Ectodermal cell (in vitro differentiated cells): ENCODE measurements at regions not wholly inside any gene's neighbourhood (a gene's known extent, or its start where the extent isn't known, plus 50 kb on each side); places are given as distances from the start of the nearest gene placed in this dataset.
"Not testable (repeated sequence)": the region's sequence is repeated elsewhere in the genome, so short reads cannot be mapped to it uniquely, and the experiment has no call there.

ENCODE experiments used
- H3K27ac ChIP-seq: 2 replicates; pipeline ENCODE4 v1.7.0; 2013; ENCODE audit warnings: mild to moderate bottlenecking, low read depth, low read length; ENCODE audit not compliant: insufficient read depth, poor library complexity, severe bottlenecking
- H3K27me3 ChIP-seq: 2 replicates; pipeline ENCODE4 v1.7.0; 2013; ENCODE audit warnings: mild to moderate bottlenecking, low read length; ENCODE audit not compliant: insufficient read depth, control insufficient read depth, poor library complexity, severe bottlenecking
- H3K36me3 ChIP-seq: one replicate; pipeline ENCODE4 v1.7.0; 2013; ENCODE audit warnings: low read length; ENCODE audit not compliant: control insufficient read depth, insufficient read depth
- H3K4me1 ChIP-seq: one replicate; pipeline ENCODE4 v1.7.0; 2013; ENCODE audit warnings: low read length; ENCODE audit not compliant: control insufficient read depth, insufficient read depth
- H3K4me3 ChIP-seq: 2 replicates; pipeline ENCODE4 v1.7.0; 2013; ENCODE audit warnings: low read depth, low read length, control low read depth; ENCODE audit not compliant: insufficient read depth
- H3K9me3 ChIP-seq: 2 replicates; pipeline ENCODE4 v1.7.0; 2013; ENCODE audit warnings: mild to moderate bottlenecking, low read length, moderate library complexity; ENCODE audit not compliant: control insufficient read depth
- WGBS, 2 experiments: methylation state at CpG; one replicate each; pipeline ENCODE4 v1.1.7; 2013; ENCODE audit warnings: missing lambda C conversion rate in 2 of 2; 5-methylcytosine and 5-hydroxymethylcytosine counted together

- H3K4me3 ChIP-seq, result no peak overlapping the region
- WGBS, 2 experiments, result 81 to 82% methylated on average over 8 of the region's 8 CpGs
- no peaks in the 10 kb centered on the region for H3K9me3 ChIP-seq
- H3K27me3 ChIP-seq, result no peaks in the 10 kb centered on the region
- H3K4me1 ChIP-seq, result no peaks in the 10 kb centered on the region
- no peak overlapping the region for H3K27ac ChIP-seq
- H3K36me3 ChIP-seq, result no peaks in the 10 kb centered on the region
Measured at GRCh38 chr6:168796106-168796505, 355.1 kb downstream of the SMOC2 start.

GRCh38 chr6:168795611-168796010 is 354.6 kb downstream of the SMOC2 start:
- H3K9me3 ChIP-seq, H3K36me3 ChIP-seq, H3K27me3 ChIP-seq, H3K27ac ChIP-seq, H3K4me1 ChIP-seq, H3K4me3 ChIP-seq: not testable (repeated sequence)
- WGBS, 2 experiments, result 92% methylated on average over 5 of the region's 12 CpGs

GRCh38 chr6:168794491-168794890 is 353.5 kb downstream of the SMOC2 start:
- WGBS, 2 experiments, result 86 to 92% methylated on average over 9 to 12 of the region's 12 CpGs
- no peaks in the 10 kb centered on the region for H3K36me3 ChIP-seq
- H3K4me3 ChIP-seq, result no peak overlapping the region
- no peaks in the 10 kb centered on the region for H3K9me3 ChIP-seq
- H3K4me1 ChIP-seq, result no peaks in the 10 kb centered on the region
- H3K27ac ChIP-seq, result no peak overlapping the region
- no peaks in the 10 kb centered on the region for H3K27me3 ChIP-seq

DNA sequence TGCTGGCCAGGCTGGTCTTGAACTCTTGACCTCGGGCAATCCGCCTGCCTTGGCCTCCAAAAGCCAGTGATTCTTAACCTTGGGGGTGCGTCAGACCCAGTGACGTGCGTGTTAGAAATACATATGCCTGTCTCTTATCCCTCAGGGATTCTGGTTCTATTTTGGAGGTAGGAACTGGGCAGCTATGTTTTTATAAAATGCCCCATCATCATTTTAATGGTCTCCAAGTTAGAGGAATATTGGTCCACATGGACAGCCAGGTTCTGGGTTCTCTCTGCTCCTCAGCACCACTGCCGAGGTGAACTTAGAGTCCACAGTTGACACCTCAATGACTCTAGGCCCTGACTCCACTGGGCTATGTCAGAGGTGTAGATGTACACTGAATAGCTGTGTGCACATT is 352.7 kb downstream of the SMOC2 start:
- WGBS, 2 experiments, result 85 to 87% methylated on average over 6 of the region's 6 CpGs
- no peaks in the 10 kb centered on the region for H3K4me1 ChIP-seq
- H3K27me3 ChIP-seq, result no peaks in the 10 kb centered on the region
- no peak overlapping the region for H3K27ac ChIP-seq
- H3K9me3 ChIP-seq, result no peaks in the 10 kb centered on the region
- H3K36me3 ChIP-seq, result no peaks in the 10 kb centered on the region
- H3K4me3 ChIP-seq, result no peak overlapping the region

DNA sequence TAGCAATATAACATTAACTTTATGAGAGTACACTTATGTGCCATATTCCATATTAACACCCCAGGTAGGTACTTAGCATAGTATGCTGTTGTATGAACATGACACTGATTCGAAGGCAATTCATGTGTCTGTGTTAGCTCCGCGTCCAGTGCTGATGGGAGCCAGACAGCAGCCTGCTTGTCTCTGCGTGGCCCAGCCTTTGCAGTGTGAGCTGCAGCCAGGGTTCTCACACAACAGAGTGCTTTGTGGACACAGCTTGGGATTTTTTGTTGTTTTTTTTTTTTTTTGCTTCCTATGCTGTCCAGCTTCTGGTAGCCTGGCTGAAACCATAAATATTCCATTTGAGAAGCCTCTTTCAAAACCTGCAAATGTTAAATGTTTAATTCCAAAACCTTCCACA is 350.9 kb downstream of the SMOC2 start:
- WGBS, 2 experiments, result 97 to 98% methylated on average over 4 of the region's 4 CpGs
- Histone ChIP-seq H3K9me3 (no peaks in the 10 kb centered on the region), H3K27ac (no peak overlapping the region), H3K27me3 (no peaks in the 10 kb centered on the region), H3K36me3 (no peaks in the 10 kb centered on the region), H3K4me3 (no peak overlapping the region), H3K4me1 (no peaks in the 10 kb centered on the region)

DNA sequence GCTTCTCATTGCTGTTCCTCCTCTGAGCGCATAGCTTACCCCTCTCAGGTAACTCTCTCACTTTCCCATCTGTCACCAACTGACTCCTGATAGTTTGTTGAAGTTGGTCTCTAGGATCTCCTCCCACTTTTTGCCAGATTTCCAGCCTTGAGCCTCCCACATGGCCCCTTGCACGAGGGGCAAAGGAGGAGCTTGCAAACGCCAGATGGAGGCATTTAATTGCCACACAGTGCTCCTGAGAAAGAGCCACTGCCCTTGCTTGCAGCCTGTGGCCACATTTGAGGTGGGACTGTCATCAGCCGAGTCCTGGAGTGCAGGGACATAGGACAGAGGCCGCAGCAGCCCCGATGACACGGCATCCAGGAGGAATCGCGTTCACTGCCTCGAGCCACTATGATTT is 348.7 kb downstream of the SMOC2 start:
- Histone ChIP-seq H3K9me3 (no peaks in the 10 kb centered on the region), H3K4me1 (no peaks in the 10 kb centered on the region), H3K27me3 (no peaks in the 10 kb centered on the region), H3K36me3 (no peaks in the 10 kb centered on the region), H3K4me3 (no peak overlapping the region), H3K27ac (no peak overlapping the region)
- WGBS, 2 experiments, result 88 to 91% methylated on average over 10 of the region's 10 CpGs

GRCh38 chr6:168785720-168786511 is 344.9 kb downstream of the SMOC2 start:
- 92 to 95% methylated on average over 9 to 10 of the region's 10 CpGs for WGBS, 2 experiments
- Histone ChIP-seq H3K9me3 (no peaks in the 10 kb centered on the region), H3K36me3 (no peaks in the 10 kb centered on the region), H3K4me3 (no peak overlapping the region), H3K27ac (no peak overlapping the region), H3K4me1 (no peaks in the 10 kb centered on the region), H3K27me3 (no peaks in the 10 kb centered on the region)

DNA sequence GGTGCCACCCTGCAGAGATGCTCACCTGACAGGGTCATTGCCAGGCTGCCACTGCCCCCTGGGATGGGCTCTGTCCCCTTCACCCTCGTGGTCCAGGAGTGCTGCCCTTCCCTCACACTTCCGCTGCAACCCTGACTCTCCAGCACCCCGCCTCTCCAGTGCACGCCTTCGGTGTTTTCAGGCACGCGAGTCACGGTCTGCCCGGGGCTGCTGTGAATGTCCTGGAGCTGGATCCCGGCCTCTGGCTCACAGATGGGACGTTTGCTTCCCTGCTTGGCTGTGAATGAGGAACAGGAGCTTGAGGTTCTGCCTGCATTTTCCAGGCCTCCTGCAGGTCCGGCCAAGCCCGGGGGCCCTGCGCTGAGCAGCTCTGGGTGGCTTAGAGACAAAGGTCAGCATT is 343.4 kb downstream of the SMOC2 start:
- H3K27me3 ChIP-seq, result no peaks in the 10 kb centered on the region
- no peaks in the 10 kb centered on the region for H3K4me1 ChIP-seq
- no peaks in the 10 kb centered on the region for H3K9me3 ChIP-seq
- no peak overlapping the region for H3K27ac ChIP-seq
- WGBS, 2 experiments, result 90 to 94% methylated on average over 14 of the region's 14 CpGs
- H3K4me3 ChIP-seq, result no peak overlapping the region
- H3K36me3 ChIP-seq, result no peaks in the 10 kb centered on the region

GRCh38 chr6:168783720-168784119 is 342.7 kb downstream of the SMOC2 start:
- Histone ChIP-seq H3K9me3 (no peaks in the 10 kb centered on the region), H3K36me3 (no peaks in the 10 kb centered on the region), H3K27me3 (no peaks in the 10 kb centered on the region), H3K4me3 (no peak overlapping the region), H3K27ac (no peak overlapping the region), H3K4me1 (no peaks in the 10 kb centered on the region)
- WGBS, 2 experiments, result 91 to 94% methylated on average over 11 of the region's 11 CpGs

- H3K36me3 ChIP-seq, result no peaks in the 10 kb centered on the region
- no peak overlapping the region for H3K4me3 ChIP-seq
- WGBS, 2 experiments, result 89% methylated on average over 18 of the region's 18 CpGs
- H3K27ac ChIP-seq, result no peak overlapping the region
- no peaks in the 10 kb centered on the region for H3K4me1 ChIP-seq
- no peaks in the 10 kb centered on the region for H3K27me3 ChIP-seq
- no peaks in the 10 kb centered on the region for H3K9me3 ChIP-seq
Measured at GRCh38 chr6:168782187-168782751, 341.3 kb downstream of the SMOC2 start.
